ENCODE measurements at regions not wholly inside any gene's neighbourhood (a gene's known extent, or its start where the extent isn't known, plus 50 kb on each side); places are given as distances from the start of the nearest gene placed in this dataset.

GRCh38 chr6:74075896-74076295 is 379.9 kb downstream of the CD109 start:
- no peak for TF ChIP-seq CTCF (IDR thresholded peaks at IDR 0.05; ENCODE audit: insufficient read depth, low read length, missing control alignments)
- ChIA-PET POLR2A (no interaction called here), CTCF (interaction anchor here (1.7 to 3.9 kb wide), 5 partner anchors 10 to 1133 kb away, joined by 3 to 37 read pairs (median 5); no protein-coding TSS in a partner anchor)
- no peak for DNase-seq (ENCODE audit: low read depth, low spot score)
- H3K4me3 ChIP-seq (ENCODE audit: low read depth, low read length) = no peak overlapping the region

GRCh38 chr6:74075323-74075722 is 379.3 kb downstream of the CD109 start:
- DNase-seq (ENCODE audit: low read depth, low spot score) = no peak
- H3K4me3 ChIP-seq (ENCODE audit: low read depth, low read length) = no peak overlapping the region
- CTCF ChIA-PET = interaction anchor here (0.8 to 3.9 kb wide), 6 partner anchors 10 to 1134 kb away, joined by 3 to 37 read pairs (median 4); no protein-coding TSS in a partner anchor
- POLR2A ChIA-PET = no interaction called here
- no peak for TF ChIP-seq CTCF (IDR thresholded peaks at IDR 0.05; ENCODE audit: insufficient read depth, low read length, missing control alignments)

- no peak overlapping the region for H3K4me3 ChIP-seq (ENCODE audit: low read depth, low read length)
- POLR2A ChIA-PET = no interaction called here
- DNase-seq (ENCODE audit: low read depth, low spot score) = no peak
- CTCF ChIA-PET = interaction anchor here (0.8 to 3.9 kb wide), 6 partner anchors 11 to 1134 kb away, joined by 3 to 37 read pairs (median 4); no protein-coding TSS in a partner anchor
- no peak for TF ChIP-seq CTCF (IDR thresholded peaks at IDR 0.05; ENCODE audit: insufficient read depth, low read length, missing control alignments)
Measured at GRCh38 chr6:74074645-74075044, 378.6 kb downstream of the CD109 start.

- ChIA-PET POLR2A (interaction anchor here (0.9 kb wide), 1 partner anchor 1132 kb away, joined by 3 read pairs; the partner anchor contains the start of gene COL12A1), CTCF (interaction anchor here (1.3 to 3.9 kb wide), 5 partner anchors 17 to 1135 kb away, joined by 3 to 37 read pairs (median 4); no protein-coding TSS in a partner anchor)
- TF ChIP-seq CTCF (IDR thresholded peaks at IDR 0.05; ENCODE audit: insufficient read depth, low read length, missing control alignments) = no peak
- H3K4me3 ChIP-seq (ENCODE audit: low read depth, low read length) = no peak overlapping the region
- no peak for DNase-seq (ENCODE audit: low read depth, low spot score)
Measured at GRCh38 chr6:74073999-74074398, 378.0 kb downstream of the CD109 start.

GRCh38 chr6:74073429-74073828 is 377.4 kb downstream of the CD109 start:
- no peak overlapping the region for H3K4me3 ChIP-seq (ENCODE audit: low read depth, low read length)
- CTCF ChIA-PET = interaction anchor here (1.3 to 1.9 kb wide), 3 partner anchors 18 to 1135 kb away, joined by 4 to 14 read pairs (median 5); no protein-coding TSS in a partner anchor
- DNase-seq (ENCODE audit: low read depth, low spot score) = no peak
- no peak for TF ChIP-seq CTCF (IDR thresholded peaks at IDR 0.05; ENCODE audit: insufficient read depth, low read length, missing control alignments)
- POLR2A ChIA-PET = interaction anchor here (0.8 to 0.9 kb wide), 2 partner anchors 8 to 1133 kb away, joined by 3 read pairs; partner anchors contain the start of gene COL12A1

- H3K4me3 ChIP-seq (ENCODE audit: low read depth, low read length) = no peak overlapping the region
- DNase-seq (ENCODE audit: low read depth, low spot score) = no peak
- ChIA-PET POLR2A (no interaction called here), CTCF (no interaction called here)
- TF ChIP-seq CTCF (IDR thresholded peaks at IDR 0.05; ENCODE audit: insufficient read depth, low read length, missing control alignments) = no peak
Measured at GRCh38 chr6:74071214-74071613, 375.2 kb downstream of the CD109 start.
